OCI-LY7 (cell line): ENCODE measurements at regions not wholly inside any gene's neighbourhood (a gene's known extent, or its start where the extent isn't known, plus 50 kb on each side); places are given as distances from the start of the nearest gene placed in this dataset.
"Not testable (repeated sequence)": the region's sequence is repeated elsewhere in the genome, so short reads cannot be mapped to it uniquely, and the experiment has no call there.

Experiments used
- BruUV-seq: library from RNA; stranded (reverse); fragments of 400-500 nt; replicated peaks from 2 replicates; lab custom pipeline; 2021; lab: Mats Ljungman, UMichigan
- CTCF ChIA-PET: fragments of 300-600 bp; sonication (Branson Sonifier 250); formaldehyde crosslinking; loops from one replicate; lab custom pipeline; 2022; ENCODE audit warnings: antibody characterized with exemption; ENCODE audit not compliant: unreplicated experiment; lab: Charles Lee
- POLR2A ChIA-PET: fragments of 300-600 bp; sonication (Branson Sonifier 250); formaldehyde crosslinking; loops from one replicate; lab custom pipeline; 2022; ENCODE audit warnings: antibody characterized with exemption; lab: Charles Lee
- DNase-seq: peaks from one replicate; pipeline ENCODE4 v3.0.0-alpha.2; 2015; ENCODE audit warnings: low spot score
- H2AFZ ChIP-seq: fragments of 200-600 bp; sonication (generic), shearing (Covaris generic); 2 replicates; pipeline ENCODE4 v1.6.1; 2014; ENCODE audit warnings: mild to moderate bottlenecking, antibody characterized with exemption, low read length, moderate library complexity
- H3K27ac ChIP-seq: fragments of 200-600 bp; sonication (generic); 2 replicates; pipeline ENCODE4 v1.5.1; 2014; ENCODE audit warnings: mixed run types, low read depth, mild to moderate bottlenecking, moderate library complexity, low read length, inconsistent platforms; ENCODE audit not compliant: poor library complexity, severe bottlenecking
- H3K36me3 ChIP-seq: fragments of 200-600 bp; sonication (generic); 2 replicates; pipeline ENCODE4 v1.6.1; 2014; ENCODE audit warnings: mild to moderate bottlenecking, antibody characterized with exemption, low read length, moderate library complexity, mixed read lengths; ENCODE audit not compliant: insufficient read depth
- H3K4me1 ChIP-seq: fragments of 200-600 bp; sonication (generic); 2 replicates; pipeline ENCODE4 v1.5.1; 2014; ENCODE audit warnings: mild to moderate bottlenecking, low read length; ENCODE audit not compliant: insufficient read depth, poor library complexity, severe bottlenecking
- H3K4me2 ChIP-seq: fragments of 200-600 bp; sonication (generic); 2 replicates; pipeline ENCODE4 v1.6.1; 2014; ENCODE audit warnings: mild to moderate bottlenecking, low read length
- H3K4me3 ChIP-seq: fragments of 200-600 bp; sonication (generic); 2 replicates; pipeline ENCODE4 v1.5.1; 2014; ENCODE audit warnings: mild to moderate bottlenecking, low read depth, low read length; ENCODE audit not compliant: poor library complexity, severe bottlenecking
- H3K79me2 ChIP-seq: fragments of 200-600 bp; sonication (generic); 2 replicates; pipeline ENCODE4 v1.6.1; 2016; ENCODE audit warnings: low read depth, mild to moderate bottlenecking, low read length, moderate library complexity, mixed read lengths; ENCODE audit not compliant: insufficient read depth
- H3K9me2 ChIP-seq: fragments of 200-600 bp; sonication (generic); 2 replicates; pipeline ENCODE4 v1.6.1; 2016; ENCODE audit warnings: mild to moderate bottlenecking, low read length, mixed read lengths; ENCODE audit not compliant: insufficient read depth
- H3K9me3 ChIP-seq: fragments of 200-600 bp; sonication (generic); 2 replicates; pipeline ENCODE4 v1.6.1; 2014; ENCODE audit warnings: mild to moderate bottlenecking, mixed run types, low read length, mixed read lengths
- H4K20me1 ChIP-seq: fragments of 200-600 bp; sonication (generic); 2 replicates; pipeline ENCODE4 v1.6.1; 2014; ENCODE audit warnings: mild to moderate bottlenecking, antibody characterized with exemption, low read length, moderate library complexity, mixed read lengths; ENCODE audit not compliant: insufficient read depth
- CTCF ChIP-seq: fragments of 200-600 bp; sonication (generic); conservative IDR thresholded peaks from 2 replicates; pipeline ENCODE4 v1.5.1; 2014; ENCODE audit warnings: mild to moderate bottlenecking, antibody characterized with exemption, low read length, moderate library complexity, mixed read lengths
- EZH2phosphoT487 ChIP-seq: fragments of 200-600 bp; sonication (generic); IDR thresholded peaks from 2 replicates; pipeline ENCODE4 v1.6.1; 2018; ENCODE audit warnings: low read depth, borderline replicate concordance, mild to moderate bottlenecking, mixed run types, antibody characterized with exemption, low read length, moderate library complexity, mixed read lengths
- intact Hi-C: fragments of 100-400 bp; cut with micrococcal nuclease; formaldehyde crosslinking; loops from one replicate; pipeline ENCODE4 v1.10.0; 2022; ENCODE audit not compliant: unreplicated experiment

- BruUV-seq, intact Hi-C loops, H3K9me2 ChIP-seq, H3K4me2 ChIP-seq, H3K4me1 ChIP-seq, H4K20me1 ChIP-seq, H3K9me3 ChIP-seq, CTCF ChIA-PET, POLR2A ChIA-PET, H3K4me3 ChIP-seq, DNase-seq, H2AFZ ChIP-seq, H3K36me3 ChIP-seq, H3K79me2 ChIP-seq, H3K27ac ChIP-seq: not testable (repeated sequence)
Measured at GRCh38 chr6:23821141-23821540, 304.9 kb upstream of the NRSN1 start.

- H3K4me3 ChIP-seq, result no peak overlapping the region
- no peaks in the 10 kb centered on the region for H3K9me2 ChIP-seq
- CTCF ChIA-PET, result no interaction called here
- H3K9me3 ChIP-seq, result no peaks in the 10 kb centered on the region
- intact Hi-C loops, result no loop called here
- H4K20me1 ChIP-seq, result no peaks in the 10 kb centered on the region
- no peaks in the 10 kb centered on the region for H3K36me3 ChIP-seq
- H3K4me2 ChIP-seq, result no peak overlapping the region
- no peaks in the 10 kb centered on the region for H3K4me1 ChIP-seq
- POLR2A ChIA-PET, result no interaction called here
- H3K79me2 ChIP-seq, result no peaks in the 10 kb centered on the region
- H3K27ac ChIP-seq, result no peak overlapping the region
- DNase-seq, result no peak
- no peak for TF ChIP-seq CTCF
- TF ChIP-seq EZH2phosphoT487, result no peak
- no peak overlapping the region for H2AFZ ChIP-seq
- BruUV-seq, result no TSS peak
Measured at GRCh38 chr6:23823421-23823820, 302.6 kb upstream of the NRSN1 start.

GRCh38 chr6:23826572-23826971 lies 299.4 kb upstream of the NRSN1 start:
- H3K36me3 ChIP-seq, result no peaks in the 10 kb centered on the region
- H3K79me2 ChIP-seq, result no peaks in the 10 kb centered on the region
- H3K4me1 ChIP-seq, result no peaks in the 10 kb centered on the region
- DNase-seq, result no peak
- H2AFZ ChIP-seq, result no peak overlapping the region
- BruUV-seq, result no TSS peak
- intact Hi-C loops, result no loop called here
- H3K4me2 ChIP-seq, result no peak overlapping the region
- no peaks in the 10 kb centered on the region for H4K20me1 ChIP-seq
- H3K9me3 ChIP-seq, result no peaks in the 10 kb centered on the region
- H3K4me3 ChIP-seq, result no peak overlapping the region
- H3K9me2 ChIP-seq, result 0 out of 2 replicates have a peak, but pooled peaks cover 4% of the 10 kb centered on the region
- ChIA-PET CTCF (no interaction called here), POLR2A (no interaction called here)
- TF ChIP-seq CTCF (no peak), EZH2phosphoT487 (no peak)
- H3K27ac ChIP-seq, result no peak overlapping the region
